Upper lobe of left lung (tissue), 4 donors: ENCODE measurements at regions not wholly inside any gene's neighbourhood (a gene's known extent, or its start where the extent isn't known, plus 50 kb on each side); places are given as distances from the start of the nearest gene placed in this dataset.

ENCODE experiments used
- CTCF ChIP-seq, 6 experiments: fragments of 450-650 bp in 4 of 6; fragments of 200-600 bp in 2 of 6; sonication (generic) in 2 of 6; IDR thresholded peaks; one replicate each; pipeline ENCODE4 v1.5.1; 2016 to 2019; ENCODE audit warnings: antibody characterized with exemption in 6 of 6
- POLR2A ChIP-seq, 4 donors: fragments of 450-650 bp; IDR thresholded peaks; one replicate each; pipeline ENCODE4 v1.5.1; 2016 to 2017; ENCODE audit warnings: antibody characterized with exemption in 4 of 4, mild to moderate bottlenecking in 2 of 4

GRCh38 chr2:33900610-33901009 lies 301.5 kb upstream of the FAM98A start:
- TF ChIP-seq CTCF (IDR thresholded peaks at IDR 0.05) (no peak), POLR2A (IDR thresholded peaks at IDR 0.05) (no peak)
